ENCODE measurements at regions not wholly inside any gene's neighbourhood (a gene's known extent, or its start where the extent isn't known, plus 50 kb on each side); places are given as distances from the start of the nearest gene placed in this dataset.

- no peak for DNase-seq
Measured at GRCh38 chr2:40507432-40507831, 55.5 kb upstream of the SLC8A1 start.

GRCh38 chr2:40510304-40510703 is 58.4 kb upstream of the SLC8A1 start:
- no peak for DNase-seq

GRCh38 chr2:40511661-40512213 is 59.8 kb upstream of the SLC8A1 start:
- no peak for DNase-seq

GRCh38 chr2:40512256-40512655 is 60.4 kb upstream of the SLC8A1 start:
- DNase-seq, result no peak

GRCh38 chr2:40513201-40513600 is 61.3 kb upstream of the SLC8A1 start:
- no peak for DNase-seq

- DNase-seq, result no peak
Measured at GRCh38 chr2:40516604-40517003, 64.7 kb upstream of the SLC8A1 start.

GRCh38 chr2:40528564-40528963 is 76.7 kb upstream of the SLC8A1 start:
- DNase-seq, result no peak

- DNase-seq, result no peak
Measured at GRCh38 chr2:40531359-40531758, 79.5 kb upstream of the SLC8A1 start.

GRCh38 chr2:40534528-40534927 is 82.6 kb upstream of the SLC8A1 start:
- DNase-seq, result no peak

GRCh38 chr2:40535972-40536371 is 84.1 kb upstream of the SLC8A1 start:
- no peak for DNase-seq

GRCh38 chr2:40540026-40540425 is 88.1 kb upstream of the SLC8A1 start:
- DNase-seq, result no peak

- DNase-seq, result no peak
Measured at GRCh38 chr2:40543381-40543780, 91.5 kb upstream of the SLC8A1 start.

GRCh38 chr2:40544072-40544471 is 92.2 kb upstream of the SLC8A1 start:
- no peak for DNase-seq

- DNase-seq, result no peak
Measured at GRCh38 chr2:40545645-40546044, 93.8 kb upstream of the SLC8A1 start.

- no peak for DNase-seq
Measured at GRCh38 chr2:40546439-40547191, 94.7 kb upstream of the SLC8A1 start.

- no peak for DNase-seq
Measured at GRCh38 chr2:40548521-40548920, 96.6 kb upstream of the SLC8A1 start.

GRCh38 chr2:40550085-40550484 is 98.2 kb upstream of the SLC8A1 start:
- no peak for DNase-seq

- DNase-seq, result no peak
Measured at GRCh38 chr2:40551081-40551480, 99.2 kb upstream of the SLC8A1 start.

- peak; percentile 16 for DNase-seq
Measured at GRCh38 chr2:40554665-40555294, 102.9 kb upstream of the SLC8A1 start.

GRCh38 chr2:40556293-40556692 is 104.4 kb upstream of the SLC8A1 start:
- DNase-seq, result no peak

GRCh38 chr2:40556739-40557138 is 104.8 kb upstream of the SLC8A1 start:
- DNase-seq, result no peak

- no peak for DNase-seq
Measured at GRCh38 chr2:40558761-40559160, 106.9 kb upstream of the SLC8A1 start.

- no peak for DNase-seq
Measured at GRCh38 chr2:40559175-40559574, 107.3 kb upstream of the SLC8A1 start.

GRCh38 chr2:40564184-40564583 is 112.3 kb upstream of the SLC8A1 start:
- DNase-seq, result no peak

GRCh38 chr2:40579247-40579646 is 127.4 kb upstream of the SLC8A1 start:
- DNase-seq, result no peak

Data from activated naive CD4-positive, alpha-beta T cell treated with anti-CD3 and anti-CD28 coated beads, Interleukin-2, amount 50 U/mL, for 16 hours (primary cell).